ENCODE measurements at regions not wholly inside any gene's neighbourhood (a gene's known extent, or its start where the extent isn't known, plus 50 kb on each side); places are given as distances from the start of the nearest gene placed in this dataset.

DNA sequence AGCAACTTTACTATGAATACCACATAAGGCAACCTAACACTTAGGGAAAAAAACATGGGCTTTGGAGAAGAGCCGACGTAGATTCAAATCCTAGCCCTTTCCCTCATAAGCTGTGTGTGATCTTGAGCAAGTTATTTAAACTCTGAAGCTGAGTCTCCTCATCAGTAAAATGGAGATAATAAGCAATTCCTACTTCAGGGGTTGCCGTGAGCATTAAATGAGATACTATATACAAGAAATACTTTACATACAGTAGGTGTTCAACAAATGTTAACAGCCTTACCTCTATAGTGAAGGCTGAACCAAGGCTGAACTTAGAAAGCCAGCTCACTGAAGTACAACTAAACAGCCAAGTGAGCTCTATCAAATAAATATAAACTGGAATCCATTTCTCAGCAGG, 146.2 kb upstream of the DKK2 start:
- Histone ChIP-seq H3K4me1 (ENCODE audit: control insufficient read depth, insufficient read depth, low read length, poor library complexity, severe bottlenecking) (no peaks in the 10 kb centered on the region), H3K36me3 (ENCODE audit: control insufficient read depth, insufficient read depth, low read length) (no peaks in the 10 kb centered on the region), H3K27ac (ENCODE audit: low read depth, low read length, severe bottlenecking) (no peak overlapping the region), H3K4me3 (ENCODE audit: extremely low read depth, insufficient read depth, low read length, poor library complexity, severe bottlenecking) (no peak overlapping the region), H3K9me3 (ENCODE audit: control insufficient read depth, low read length) (no peaks in the 10 kb centered on the region)
- WGBS, 2 experiments (ENCODE audit: insufficient coverage in 2 of 2) = 100% methylated on average over 2 of the region's 3 CpGs; no CpG with 5 or more reads in 1 of the 2 experiments

DNA sequence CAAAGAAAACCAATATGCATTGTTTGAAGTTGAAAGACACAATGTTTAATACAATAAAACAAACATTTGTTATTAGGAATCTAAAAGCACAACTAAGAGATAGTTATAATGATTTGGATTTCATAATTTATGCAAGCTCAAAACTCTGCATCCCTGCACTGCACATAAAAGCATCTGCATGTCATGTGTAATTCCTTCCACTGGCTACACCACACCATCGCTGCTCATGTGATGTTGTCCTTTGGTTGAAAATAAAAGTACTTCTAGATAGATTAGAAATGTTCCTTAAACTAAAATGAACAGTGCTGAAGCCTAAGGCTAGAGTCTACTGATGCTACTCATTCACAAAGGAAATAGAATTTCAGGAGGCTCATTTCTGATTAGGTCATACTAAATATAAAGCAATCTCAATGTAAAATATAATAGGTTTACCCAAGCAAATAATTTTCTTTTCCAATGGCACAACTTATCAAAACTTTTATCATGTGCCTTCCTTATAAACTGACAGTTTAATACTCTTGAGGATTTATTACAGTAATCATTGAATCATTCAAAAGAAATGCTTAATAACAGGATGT, 130.8 kb upstream of the DKK2 start:
- Histone ChIP-seq H3K4me3 (ENCODE audit: extremely low read depth, insufficient read depth, low read length, poor library complexity, severe bottlenecking) (no peak overlapping the region), H3K4me1 (ENCODE audit: control insufficient read depth, insufficient read depth, low read length, poor library complexity, severe bottlenecking) (no peaks in the 10 kb centered on the region), H3K36me3 (ENCODE audit: control insufficient read depth, insufficient read depth, low read length) (no peaks in the 10 kb centered on the region), H3K9me3 (ENCODE audit: control insufficient read depth, low read length) (peaks cover 8% of the 10 kb centered on the region), H3K27ac (ENCODE audit: low read depth, low read length, severe bottlenecking) (no peak overlapping the region)
- no CpG with 5 or more reads among the region's 1 CpG for WGBS, 2 experiments (ENCODE audit: insufficient coverage in 2 of 2)

- H3K4me1 ChIP-seq (ENCODE audit: control insufficient read depth, insufficient read depth, low read length, poor library complexity, severe bottlenecking) = no peaks in the 10 kb centered on the region
- H3K27ac ChIP-seq (ENCODE audit: low read depth, low read length, severe bottlenecking) = no peak overlapping the region
- H3K9me3 ChIP-seq (ENCODE audit: control insufficient read depth, low read length) = peaks cover 8% of the 10 kb centered on the region
- no peaks in the 10 kb centered on the region for H3K36me3 ChIP-seq (ENCODE audit: control insufficient read depth, insufficient read depth, low read length)
- no peak overlapping the region for H3K4me3 ChIP-seq (ENCODE audit: extremely low read depth, insufficient read depth, low read length, poor library complexity, severe bottlenecking)
Observed at GRCh38 chr4:107166181-107166580, 130.1 kb upstream of the DKK2 start.

DNA sequence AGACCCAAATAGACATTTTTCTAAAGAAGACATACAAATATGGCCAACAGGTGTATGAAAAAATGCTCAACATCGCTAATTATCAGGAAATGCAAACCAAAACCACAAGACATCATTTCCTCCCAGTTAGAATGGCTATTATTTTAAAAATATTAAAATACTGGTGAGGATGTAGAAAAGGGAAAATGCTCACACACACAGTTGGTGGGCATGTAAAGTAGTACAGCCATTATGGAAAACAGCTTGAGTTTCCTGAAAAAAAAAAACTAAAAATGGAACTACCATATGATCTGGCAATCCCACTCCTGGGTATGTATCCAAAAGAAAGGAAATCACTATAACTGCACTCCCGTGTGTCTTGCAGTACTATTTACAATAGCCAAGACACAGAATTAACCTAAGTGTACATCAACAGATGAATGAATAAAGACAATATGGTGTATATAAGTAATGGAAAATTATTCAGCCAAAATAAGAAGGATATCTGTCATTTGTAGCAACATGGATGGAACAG, 128.9 kb upstream of the DKK2 start:
- no CpG with 5 or more reads among the region's 2 CpGs for WGBS, 2 experiments (ENCODE audit: insufficient coverage in 2 of 2)
- Histone ChIP-seq H3K36me3 (ENCODE audit: control insufficient read depth, insufficient read depth, low read length) (no peaks in the 10 kb centered on the region), H3K9me3 (ENCODE audit: control insufficient read depth, low read length) (peaks cover 8% of the 10 kb centered on the region), H3K27ac (ENCODE audit: low read depth, low read length, severe bottlenecking) (no peak overlapping the region), H3K4me3 (ENCODE audit: extremely low read depth, insufficient read depth, low read length, poor library complexity, severe bottlenecking) (no peak overlapping the region), H3K4me1 (ENCODE audit: control insufficient read depth, insufficient read depth, low read length, poor library complexity, severe bottlenecking) (no peaks in the 10 kb centered on the region)

GRCh38 chr4:107156443-107156842, 120.3 kb upstream of the DKK2 start:
- H3K9me3 ChIP-seq (ENCODE audit: control insufficient read depth, low read length) = no peaks in the 10 kb centered on the region
- H3K27ac ChIP-seq (ENCODE audit: low read depth, low read length, severe bottlenecking) = no peak overlapping the region
- peaks cover 23% of the 10 kb centered on the region for H3K4me1 ChIP-seq (ENCODE audit: control insufficient read depth, insufficient read depth, low read length, poor library complexity, severe bottlenecking)
- H3K4me3 ChIP-seq (ENCODE audit: extremely low read depth, insufficient read depth, low read length, poor library complexity, severe bottlenecking) = no peak overlapping the region
- no peaks in the 10 kb centered on the region for H3K36me3 ChIP-seq (ENCODE audit: control insufficient read depth, insufficient read depth, low read length)

GRCh38 chr4:107155366-107155765, 119.3 kb upstream of the DKK2 start:
- Histone ChIP-seq H3K4me3 (ENCODE audit: extremely low read depth, insufficient read depth, low read length, poor library complexity, severe bottlenecking) (no peak overlapping the region), H3K9me3 (ENCODE audit: control insufficient read depth, low read length) (no peaks in the 10 kb centered on the region), H3K4me1 (ENCODE audit: control insufficient read depth, insufficient read depth, low read length, poor library complexity, severe bottlenecking) (peaks cover 23% of the 10 kb centered on the region), H3K27ac (ENCODE audit: low read depth, low read length, severe bottlenecking) (peak overlapping the region; percentile 36), H3K36me3 (ENCODE audit: control insufficient read depth, insufficient read depth, low read length) (no peaks in the 10 kb centered on the region)
- 86% methylated on average over 1 of the region's 2 CpGs; no CpG with 5 or more reads in 1 of the 2 experiments for WGBS, 2 experiments (ENCODE audit: insufficient coverage in 2 of 2)

- WGBS, 2 experiments (ENCODE audit: insufficient coverage in 2 of 2) = 50% methylated on average over 1 of the region's 2 CpGs; no CpG with 5 or more reads in 1 of the 2 experiments
Observed at GRCh38 chr4:107153956-107154355, 117.8 kb upstream of the DKK2 start.

GRCh38 chr4:107153228-107153627, 117.1 kb upstream of the DKK2 start:
- 50% methylated on average over 1 of the region's 4 CpGs; no CpG with 5 or more reads in 1 of the 2 experiments for WGBS, 2 experiments (ENCODE audit: insufficient coverage in 2 of 2)
- H3K9me3 ChIP-seq (ENCODE audit: control insufficient read depth, low read length) = no peaks in the 10 kb centered on the region
- no peaks in the 10 kb centered on the region for H3K36me3 ChIP-seq (ENCODE audit: control insufficient read depth, insufficient read depth, low read length)
- peaks cover 32% of the 10 kb centered on the region for H3K4me1 ChIP-seq (ENCODE audit: control insufficient read depth, insufficient read depth, low read length, poor library complexity, severe bottlenecking)
- peak overlapping the region; percentile 31 for H3K27ac ChIP-seq (ENCODE audit: low read depth, low read length, severe bottlenecking)
- no peak overlapping the region for H3K4me3 ChIP-seq (ENCODE audit: extremely low read depth, insufficient read depth, low read length, poor library complexity, severe bottlenecking)

More at GRCh38 chr4:107153956-107154355, 117.8 kb upstream of the DKK2 start:
- Histone ChIP-seq H3K4me1 (ENCODE audit: control insufficient read depth, insufficient read depth, low read length, poor library complexity, severe bottlenecking) (peaks cover 28% of the 10 kb centered on the region), H3K9me3 (ENCODE audit: control insufficient read depth, low read length) (no peaks in the 10 kb centered on the region), H3K36me3 (ENCODE audit: control insufficient read depth, insufficient read depth, low read length) (no peaks in the 10 kb centered on the region), H3K27ac (ENCODE audit: low read depth, low read length, severe bottlenecking) (no peak overlapping the region), H3K4me3 (ENCODE audit: extremely low read depth, insufficient read depth, low read length, poor library complexity, severe bottlenecking) (no peak overlapping the region)

DNA sequence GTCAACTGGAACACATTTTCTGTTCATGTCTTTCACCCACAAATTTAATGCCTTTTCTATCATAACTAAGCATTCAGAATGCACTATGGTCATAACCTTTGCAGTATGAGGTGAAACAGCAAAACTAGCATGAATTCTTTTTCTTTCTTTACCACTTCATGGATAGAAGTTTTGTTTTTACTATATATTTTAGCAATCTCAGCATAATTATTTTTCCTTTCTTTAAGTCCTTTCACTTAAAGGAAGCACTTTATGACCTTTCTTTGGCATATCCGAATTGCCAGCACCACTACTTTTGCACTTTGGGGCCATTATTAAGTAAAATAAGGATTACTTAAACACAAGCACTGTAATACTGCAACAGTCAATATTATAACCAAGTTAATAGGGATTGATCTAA, 115.1 kb upstream of the DKK2 start:
- Histone ChIP-seq H3K4me1 (ENCODE audit: control insufficient read depth, insufficient read depth, low read length, poor library complexity, severe bottlenecking) (peaks cover 32% of the 10 kb centered on the region), H3K4me3 (ENCODE audit: extremely low read depth, insufficient read depth, low read length, poor library complexity, severe bottlenecking) (no peak overlapping the region), H3K27ac (ENCODE audit: low read depth, low read length, severe bottlenecking) (no peak overlapping the region), H3K9me3 (ENCODE audit: control insufficient read depth, low read length) (no peaks in the 10 kb centered on the region), H3K36me3 (ENCODE audit: control insufficient read depth, insufficient read depth, low read length) (no peaks in the 10 kb centered on the region)
- WGBS, 2 experiments (ENCODE audit: insufficient coverage in 2 of 2) = no CpG with 5 or more reads among the region's 1 CpG

GRCh38 chr4:107148904-107149303, 112.8 kb upstream of the DKK2 start:
- H3K9me3 ChIP-seq (ENCODE audit: control insufficient read depth, low read length) = no peaks in the 10 kb centered on the region
- no peak overlapping the region for H3K27ac ChIP-seq (ENCODE audit: low read depth, low read length, severe bottlenecking)
- no CpG with 5 or more reads among the region's 1 CpG for WGBS, 2 experiments (ENCODE audit: insufficient coverage in 2 of 2)
- H3K4me1 ChIP-seq (ENCODE audit: control insufficient read depth, insufficient read depth, low read length, poor library complexity, severe bottlenecking) = peaks cover 23% of the 10 kb centered on the region
- no peaks in the 10 kb centered on the region for H3K36me3 ChIP-seq (ENCODE audit: control insufficient read depth, insufficient read depth, low read length)
- H3K4me3 ChIP-seq (ENCODE audit: extremely low read depth, insufficient read depth, low read length, poor library complexity, severe bottlenecking) = no peak overlapping the region

DNA sequence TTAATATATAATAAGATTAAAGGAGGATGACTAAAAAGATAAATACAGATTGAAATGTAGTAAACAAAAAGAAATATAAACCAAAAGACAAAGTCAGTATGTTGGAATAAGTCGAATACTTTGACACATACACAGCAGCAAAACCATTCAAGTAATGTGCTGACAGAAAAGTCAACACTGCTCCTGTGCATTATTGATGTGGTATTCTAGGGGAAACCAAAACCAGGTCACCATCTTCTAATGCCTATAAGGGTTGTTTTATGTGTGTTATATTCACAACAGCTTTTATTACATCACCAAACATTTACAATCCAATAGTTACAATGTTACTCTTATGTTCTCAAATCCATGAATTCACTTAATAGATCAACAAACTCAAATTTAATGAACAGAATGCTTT, 111.8 kb upstream of the DKK2 start:
- Histone ChIP-seq H3K4me3 (ENCODE audit: extremely low read depth, insufficient read depth, low read length, poor library complexity, severe bottlenecking) (no peak overlapping the region), H3K27ac (ENCODE audit: low read depth, low read length, severe bottlenecking) (no peak overlapping the region), H3K4me1 (ENCODE audit: control insufficient read depth, insufficient read depth, low read length, poor library complexity, severe bottlenecking) (peaks cover 15% of the 10 kb centered on the region), H3K9me3 (ENCODE audit: control insufficient read depth, low read length) (no peaks in the 10 kb centered on the region), H3K36me3 (ENCODE audit: control insufficient read depth, insufficient read depth, low read length) (no peaks in the 10 kb centered on the region)
- no CpG with 5 or more reads among the region's 1 CpG for WGBS, 2 experiments (ENCODE audit: insufficient coverage in 2 of 2)
